ENCODE measurements at regions not wholly inside any gene's neighbourhood (a gene's known extent, or its start where the extent isn't known, plus 50 kb on each side); places are given as distances from the start of the nearest gene placed in this dataset.
"Not testable (repeated sequence)": the region's sequence is repeated elsewhere in the genome, so short reads cannot be mapped to it uniquely, and the experiment has no call there.

DNA sequence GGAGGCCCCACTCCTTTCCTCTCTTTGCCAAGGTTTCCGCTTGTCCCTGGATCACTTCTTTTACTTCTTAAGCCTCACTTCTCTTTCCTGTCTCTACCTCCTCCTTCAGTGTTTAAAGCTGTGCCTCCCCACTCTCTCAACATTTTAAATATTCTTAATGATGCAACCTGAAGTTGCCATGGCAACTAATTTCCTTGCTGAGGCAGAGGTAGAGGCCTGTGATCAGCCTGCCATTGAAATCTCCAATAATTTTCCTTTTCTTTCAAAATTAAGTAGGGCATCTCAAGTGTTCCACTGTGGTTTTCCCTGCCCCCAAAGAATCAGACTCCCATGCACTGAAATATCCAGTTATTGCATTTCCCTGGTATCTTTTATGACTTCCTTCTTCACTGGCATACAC, 108.6 kb upstream of the VRK1 start:
- no peak for DNase-seq

DNA sequence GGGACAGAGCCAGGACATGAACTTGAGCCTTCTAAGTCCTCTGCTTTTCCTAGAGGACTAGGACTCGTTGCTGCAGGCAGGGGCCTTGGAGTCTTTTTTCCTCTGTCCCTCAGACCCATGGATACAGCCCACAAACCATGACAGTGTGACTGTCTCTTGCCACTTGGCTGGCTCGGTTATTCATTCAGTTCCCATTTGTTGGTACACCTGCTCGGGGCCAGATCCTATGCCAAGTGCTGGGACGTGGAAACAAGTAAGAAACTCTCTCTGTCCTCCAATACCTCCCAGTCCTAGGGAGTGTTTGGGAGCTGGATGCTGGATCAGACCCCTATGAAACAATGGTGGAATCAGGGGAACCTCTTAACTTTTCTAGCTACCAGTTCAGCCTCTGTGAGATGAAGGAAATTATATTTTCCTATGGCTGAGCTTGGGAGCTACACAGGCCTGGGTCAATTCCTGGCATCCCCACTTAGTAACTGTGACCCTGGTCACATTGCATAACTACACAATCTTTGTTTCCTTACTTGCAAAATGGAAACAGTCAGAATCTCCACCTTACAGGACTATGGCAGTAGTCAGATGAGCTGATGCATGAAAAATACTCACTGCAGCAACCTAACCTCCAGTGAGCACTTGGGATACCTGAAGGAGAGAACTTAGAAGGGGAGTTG, 106.3 kb upstream of the VRK1 start:
- no peak for DNase-seq

DNA sequence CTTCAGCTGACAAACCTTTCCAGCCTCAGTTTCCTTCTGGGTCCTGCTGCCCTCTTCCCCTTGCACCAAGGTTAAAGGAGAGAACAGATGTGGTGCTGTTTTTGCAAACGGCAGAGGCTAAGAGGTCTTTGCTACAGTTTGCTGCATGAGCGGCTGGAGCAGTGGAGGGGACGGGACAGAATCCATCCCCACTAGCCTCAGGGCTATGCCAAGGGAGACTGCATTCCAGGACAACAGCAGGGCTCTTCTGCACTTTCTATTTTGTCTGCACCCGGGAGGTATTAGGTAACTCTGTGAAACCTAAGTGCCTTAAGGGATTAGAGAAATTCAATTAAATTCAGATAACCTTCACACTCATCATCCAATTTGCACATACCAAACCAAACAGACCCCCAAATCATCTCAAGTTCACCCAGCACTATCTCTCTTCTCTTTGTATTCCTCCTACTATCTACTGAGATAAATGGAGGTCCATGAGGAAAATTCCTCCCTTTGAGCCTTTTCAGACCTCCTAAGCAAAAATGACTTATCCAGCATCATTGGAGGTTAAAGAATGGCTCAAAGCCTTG, 103.8 kb upstream of the VRK1 start:
- DNase-seq, result no peak

DNA sequence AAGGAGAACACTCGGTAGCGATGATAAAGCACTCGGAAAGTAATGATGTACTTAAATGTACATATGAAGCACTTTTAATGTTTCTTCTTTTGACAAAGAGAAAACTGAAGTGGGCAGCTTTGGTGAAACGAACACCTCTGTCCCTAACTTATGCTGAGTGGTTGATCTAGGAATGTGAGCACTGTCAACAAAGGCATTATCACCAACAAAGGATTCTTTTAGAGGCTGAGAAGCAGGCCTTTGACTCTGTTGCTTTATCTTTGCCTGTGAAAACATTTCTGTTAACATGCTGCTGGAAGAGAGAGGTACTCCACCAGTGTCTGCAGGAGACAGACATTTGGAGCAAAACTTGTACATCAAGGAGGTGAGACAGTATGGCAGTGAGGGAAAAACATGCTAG, 103.2 kb upstream of the VRK1 start:
- no peak for DNase-seq

DNA sequence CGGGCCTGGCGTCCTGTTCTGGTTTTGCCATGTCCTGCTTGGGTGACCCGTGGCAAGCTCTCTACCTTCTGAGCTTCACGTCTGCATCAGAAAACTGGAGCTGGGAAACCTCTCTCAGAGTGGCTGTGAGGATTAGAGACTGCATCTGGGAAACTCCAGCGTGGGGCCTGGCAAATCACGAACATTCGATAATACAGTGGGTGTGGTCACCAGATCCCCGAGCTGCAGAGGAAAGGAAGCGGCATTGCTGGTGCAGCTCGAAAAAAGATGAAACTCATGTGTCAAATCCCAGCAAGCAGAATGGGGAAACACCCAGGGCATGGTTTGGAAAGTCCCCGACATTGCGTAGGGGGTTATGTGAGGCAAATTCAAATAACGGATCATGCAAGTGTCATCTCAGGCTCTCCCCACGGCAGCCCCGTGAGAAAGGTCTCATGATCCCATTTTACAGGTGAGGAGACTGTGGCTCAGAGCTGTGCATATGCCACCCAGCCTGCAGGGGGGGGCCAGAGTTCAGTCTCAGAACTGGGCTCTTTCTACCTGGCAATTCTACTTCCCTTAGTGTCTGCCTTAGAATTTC, 98.1 kb upstream of the VRK1 start:
- DNase-seq, result peak; percentile 67

DNA sequence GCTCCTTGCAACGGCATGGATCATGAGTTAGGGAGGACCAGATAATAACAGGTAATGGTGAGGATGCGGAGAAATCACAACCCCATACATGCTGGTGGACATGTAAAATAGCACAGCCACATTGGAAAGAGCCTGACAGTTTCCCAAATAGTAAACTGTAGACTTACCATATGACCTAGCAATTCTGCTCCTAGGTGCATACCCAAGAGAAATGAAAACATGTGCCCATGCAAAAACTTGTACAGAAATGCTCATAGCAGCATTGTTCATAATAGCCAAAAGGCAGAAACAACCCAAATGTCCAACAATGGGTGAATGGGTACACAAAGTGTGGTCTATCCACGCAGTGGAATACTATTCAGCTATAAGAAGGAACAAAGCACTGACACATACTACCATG, 97.5 kb upstream of the VRK1 start:
- no peak for DNase-seq

DNA sequence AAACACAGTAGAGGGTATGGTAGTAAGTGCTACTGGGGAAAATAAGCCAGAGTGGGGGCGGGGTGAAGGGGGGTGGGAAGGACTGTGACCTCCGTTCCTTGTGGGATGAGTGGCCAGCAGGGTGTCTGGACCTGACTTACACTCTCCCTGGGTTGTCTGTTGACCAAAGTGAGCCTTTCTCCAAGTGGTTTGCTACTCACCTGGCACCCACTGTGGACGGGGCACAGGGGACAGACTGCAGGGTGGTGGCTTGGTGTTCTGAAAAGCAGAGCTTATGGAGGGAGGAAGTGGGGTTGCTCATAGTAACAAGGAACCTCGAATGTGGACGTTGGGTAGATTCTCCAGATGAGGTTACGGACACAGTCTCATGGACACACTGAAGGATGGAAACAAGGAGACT, 94.4 kb upstream of the VRK1 start:
- DNase-seq, result no peak

DNA sequence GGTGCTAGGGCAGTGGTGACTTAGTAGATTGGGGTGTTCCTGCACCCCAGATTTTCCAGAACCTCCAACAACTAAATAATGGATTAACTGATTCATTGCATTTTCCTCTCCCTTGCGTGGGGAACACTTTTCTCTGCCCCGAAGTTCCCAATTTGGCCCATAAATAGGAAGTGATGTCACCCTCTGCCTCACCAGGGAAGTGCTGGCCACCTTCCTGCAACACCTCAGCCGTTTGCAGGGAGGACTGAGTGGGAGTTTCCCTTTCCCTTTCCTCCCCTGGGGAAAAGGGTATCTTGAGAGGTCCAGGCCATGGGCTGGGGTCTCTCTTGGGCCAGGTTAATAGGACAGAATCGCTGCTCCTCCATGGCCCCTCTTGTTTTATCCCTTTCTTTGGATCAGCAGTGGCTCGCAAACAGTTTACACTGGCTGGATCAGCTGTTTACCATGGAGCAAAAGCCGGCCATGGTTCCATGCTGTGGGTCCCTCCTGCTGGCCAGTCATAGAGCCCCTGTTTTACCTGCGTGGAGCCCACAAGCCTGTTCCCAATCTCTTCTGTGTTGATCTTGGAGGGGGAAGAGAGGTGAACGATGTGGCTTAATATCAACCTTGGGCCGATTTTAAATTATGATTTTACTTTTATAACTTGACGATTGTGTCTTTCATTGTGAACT, 91.6 kb upstream of the VRK1 start:
- no peak for DNase-seq

DNA sequence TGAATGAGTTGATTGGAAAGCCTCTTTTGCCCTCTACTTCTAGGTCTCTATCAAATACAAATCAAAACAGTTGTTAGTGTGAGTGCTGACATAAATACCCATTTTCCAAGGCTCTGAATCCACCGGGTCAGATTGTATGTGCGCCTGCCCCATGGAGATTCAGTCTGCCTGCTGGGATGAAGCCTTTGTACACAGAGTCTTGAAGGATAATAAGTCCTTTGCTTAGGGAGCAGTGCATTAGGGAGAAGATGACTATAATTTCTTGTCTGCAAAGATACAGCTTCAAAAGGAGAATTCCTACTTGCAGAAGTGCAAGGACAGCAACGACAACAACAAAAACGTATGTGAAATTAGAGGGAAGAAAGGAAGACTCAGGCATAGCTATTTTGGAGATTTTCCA, 90.3 kb upstream of the VRK1 start:
- DNase-seq, result no peak

DNA sequence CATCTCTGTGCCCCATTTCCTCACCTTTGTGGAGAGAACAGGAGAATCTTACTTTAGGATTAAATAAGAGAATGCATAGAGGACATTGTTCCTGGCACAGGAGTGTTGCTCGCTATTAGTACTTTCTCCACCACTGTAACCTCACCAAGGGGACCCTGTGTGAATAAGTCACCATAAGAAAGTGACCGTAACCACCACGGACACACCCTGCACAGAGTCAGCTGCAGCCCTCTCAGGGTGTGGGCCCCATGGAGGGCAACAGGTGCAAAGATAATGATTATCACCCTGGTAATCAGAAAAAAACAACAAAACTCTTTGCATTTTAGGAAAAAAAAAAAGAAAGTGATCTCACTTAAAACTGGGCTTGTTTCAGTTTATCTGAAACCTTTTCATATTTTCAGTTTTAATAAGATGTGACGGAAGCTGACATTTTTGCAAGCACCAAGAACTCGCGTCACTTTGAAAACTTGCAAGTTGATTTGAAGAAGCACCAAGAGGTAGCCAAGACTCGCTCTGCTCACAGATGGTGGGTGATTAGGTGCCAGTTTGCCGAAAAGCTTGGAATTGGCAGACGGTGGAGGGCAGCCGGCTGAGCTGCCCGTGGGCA, 87.0 kb upstream of the VRK1 start:
- DNase-seq, result no peak

DNA sequence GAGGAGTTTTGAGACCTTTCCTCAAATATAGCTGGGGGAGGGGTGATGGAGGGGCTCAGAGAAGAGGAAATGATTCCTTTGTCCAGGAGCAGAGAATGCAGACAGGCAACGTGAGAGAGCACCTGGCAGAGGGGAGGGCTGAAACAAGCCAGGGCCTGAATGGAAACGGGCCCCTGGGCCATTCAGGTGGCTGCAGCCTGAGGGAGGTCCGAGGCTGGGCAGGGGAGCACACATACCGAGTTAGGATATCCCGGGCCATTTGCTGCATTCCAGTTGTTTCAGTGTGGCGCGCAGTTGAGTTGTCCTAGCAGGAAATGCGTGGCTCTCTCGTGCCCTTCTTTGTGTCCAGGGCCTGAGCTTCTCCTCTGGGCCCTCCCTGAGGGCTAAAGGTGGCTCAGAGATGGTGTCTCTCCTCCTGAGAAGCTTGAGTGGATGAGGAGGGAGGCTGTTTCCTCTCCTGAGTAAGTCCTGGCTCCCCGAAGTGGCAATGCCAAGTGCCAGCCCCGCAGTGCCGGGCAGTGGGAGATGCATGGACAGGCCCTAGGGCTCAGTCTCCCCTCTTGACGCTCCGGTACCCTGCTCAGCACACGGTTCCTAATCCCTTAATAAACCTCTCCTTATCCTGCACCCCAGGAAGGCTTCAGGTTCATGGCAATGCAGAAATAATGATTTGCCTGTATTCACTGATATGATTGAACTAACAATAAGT, 85.5 kb upstream of the VRK1 start:
- DNase-seq, result peak; percentile 27

DNA sequence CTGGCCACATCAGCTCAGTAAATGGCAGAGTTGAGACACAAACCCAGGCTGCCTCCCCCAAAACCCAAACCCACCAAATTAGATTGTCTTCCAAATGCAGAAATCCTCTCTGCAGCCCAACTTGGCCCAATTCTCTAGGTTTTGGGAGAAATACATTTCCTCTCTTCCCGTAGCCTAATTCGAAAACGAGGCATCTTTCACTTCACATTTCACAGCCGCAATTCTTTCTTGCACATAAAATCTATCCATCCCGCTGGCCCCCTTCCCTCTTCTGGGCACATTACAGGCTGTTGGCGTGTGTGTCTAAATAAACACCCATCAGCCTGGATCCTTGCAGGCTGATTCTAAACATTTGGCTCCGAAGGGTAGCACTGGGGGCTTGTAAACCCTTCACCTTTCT, 83.8 kb upstream of the VRK1 start:
- peak; percentile 25 for DNase-seq

DNA sequence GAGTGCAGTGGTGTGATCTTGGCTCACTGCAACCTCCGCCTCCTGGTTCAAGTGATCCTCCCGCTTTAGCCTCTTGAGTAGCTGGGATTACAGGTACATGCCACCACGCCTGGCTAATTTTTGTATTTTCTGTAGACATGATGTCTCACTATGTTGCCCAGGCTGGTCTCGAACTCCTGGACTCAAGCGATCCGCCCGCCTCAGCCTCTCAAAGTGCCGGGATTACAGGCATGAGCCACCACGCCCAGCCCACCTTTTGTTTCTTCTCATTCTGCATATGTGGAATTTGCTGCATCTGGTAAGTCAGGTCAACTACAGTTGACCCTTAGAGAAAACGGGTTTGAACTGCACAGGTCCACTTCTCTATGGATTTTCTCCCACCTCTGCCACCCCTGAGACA, 82.6 kb upstream of the VRK1 start:
- peak; percentile 12 for DNase-seq

DNA sequence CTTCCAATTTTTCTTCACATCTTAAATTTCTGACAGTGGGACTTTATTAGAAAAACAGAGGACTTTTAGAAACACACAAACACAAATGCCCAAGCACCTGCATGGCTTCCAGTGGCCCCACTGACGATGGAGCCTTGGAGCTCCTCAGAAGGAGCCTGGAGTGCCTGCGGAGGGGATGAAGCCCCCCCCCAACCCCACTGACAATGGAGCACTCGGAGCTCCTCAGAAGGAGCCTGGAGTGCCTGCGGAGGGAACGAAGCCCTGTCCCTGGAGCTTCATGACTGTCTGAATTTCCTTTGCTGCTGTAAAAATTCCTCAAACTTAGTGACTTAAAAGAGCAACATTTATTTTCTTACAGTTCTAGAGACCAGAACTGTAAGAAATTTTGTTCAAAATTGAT, 80.1 kb upstream of the VRK1 start:
- DNase-seq, result no peak

DNA sequence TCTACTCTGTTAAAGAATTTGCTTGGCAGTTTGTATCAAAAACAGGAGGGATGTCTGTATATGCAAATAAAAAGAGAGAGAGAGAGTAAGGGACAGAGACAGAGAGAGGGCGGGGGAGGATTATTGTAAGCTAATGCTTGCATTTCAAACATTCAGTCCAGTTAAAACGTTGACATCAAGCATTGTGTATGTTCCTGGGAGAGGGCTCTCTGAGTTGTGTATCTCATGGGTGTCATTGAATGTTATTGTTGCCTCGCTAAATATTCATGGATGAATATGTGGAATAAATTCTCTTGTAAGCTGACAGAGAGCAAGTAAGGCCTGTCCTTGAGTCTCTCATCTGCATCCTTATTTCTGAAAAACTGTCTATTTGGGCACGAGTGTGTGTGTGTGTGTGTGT, 78.8 kb upstream of the VRK1 start:
- no peak for DNase-seq

DNA sequence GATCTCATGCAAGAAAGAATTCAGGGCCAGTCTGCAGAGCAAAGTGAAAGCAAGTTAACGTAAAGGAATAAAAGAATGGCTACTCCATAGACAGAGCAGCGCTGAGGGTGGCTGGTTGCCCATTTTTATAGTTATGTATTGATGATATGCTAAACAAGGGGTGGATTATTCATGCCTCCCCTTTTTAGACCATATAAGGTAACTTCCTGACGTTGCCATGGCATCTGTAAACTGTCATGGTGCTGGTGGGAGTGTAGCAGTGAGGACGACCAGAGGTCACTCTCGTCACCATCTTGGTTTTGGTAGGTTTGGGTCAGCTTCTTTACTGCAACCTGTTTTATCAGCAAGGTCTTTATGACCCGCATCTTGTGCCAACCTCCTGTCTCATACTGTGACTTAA, 76.5 kb upstream of the VRK1 start:
- not testable (repeated sequence) for DNase-seq

DNA sequence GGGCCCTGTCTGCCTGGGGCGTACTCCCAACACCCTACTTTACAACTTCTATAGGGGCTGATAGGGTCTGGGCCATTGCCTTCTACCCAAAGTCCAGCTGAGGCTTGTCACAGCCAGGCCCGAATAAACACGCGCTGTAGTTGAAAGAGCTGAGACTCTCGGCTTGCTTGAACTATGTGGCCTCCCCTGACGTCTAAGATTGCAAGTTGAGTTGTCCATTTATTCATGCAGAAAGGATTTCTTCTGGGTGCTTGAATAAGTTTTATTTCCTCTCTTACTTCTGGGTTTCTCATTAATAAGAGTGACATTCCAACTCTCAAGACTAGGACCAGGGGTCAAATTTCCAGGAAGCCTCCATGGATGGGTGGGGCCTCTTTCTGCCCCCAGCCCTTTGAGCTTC, 74.4 kb upstream of the VRK1 start:
- DNase-seq, result no peak

DNA sequence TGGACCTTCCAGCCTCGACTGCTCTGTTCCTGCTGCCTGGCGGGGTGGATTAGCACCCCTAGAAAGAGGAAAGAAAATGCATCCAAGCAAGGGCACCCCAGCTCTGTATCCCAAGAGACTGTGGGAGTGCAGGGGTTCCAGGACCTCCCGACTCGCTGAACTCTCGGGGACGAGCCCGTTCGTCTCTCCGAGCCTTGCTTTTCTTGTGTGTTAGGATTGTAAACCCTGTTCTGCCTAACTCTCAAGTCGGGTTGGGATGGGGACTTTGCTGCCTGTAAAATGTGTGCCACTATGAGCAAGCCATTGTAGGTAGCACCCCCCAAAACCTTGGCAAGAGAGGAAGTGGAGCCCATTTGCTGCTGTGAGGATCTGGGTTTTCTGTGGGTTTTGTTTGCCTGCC, 73.2 kb upstream of the VRK1 start:
- no peak for DNase-seq

DNA sequence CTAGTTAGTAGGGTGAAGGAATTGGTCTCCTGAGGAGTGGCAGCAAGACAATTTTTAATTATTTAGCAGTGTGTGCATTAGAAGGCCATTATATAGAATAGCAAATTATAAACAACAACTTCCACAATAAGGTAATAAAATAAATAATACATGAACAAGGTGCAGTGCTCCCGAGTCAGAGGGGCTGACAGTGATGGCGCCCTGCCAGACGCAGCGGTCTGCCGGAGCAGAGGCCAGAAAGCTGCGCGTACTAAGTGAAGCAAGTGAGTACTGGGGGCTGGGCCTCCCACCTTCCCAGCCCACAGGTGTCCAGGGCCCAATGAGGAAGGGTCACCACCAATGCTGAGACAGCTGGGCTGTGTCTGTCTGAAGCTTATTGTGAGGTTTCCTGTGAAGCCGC, 72.0 kb upstream of the VRK1 start:
- no peak for DNase-seq

DNA sequence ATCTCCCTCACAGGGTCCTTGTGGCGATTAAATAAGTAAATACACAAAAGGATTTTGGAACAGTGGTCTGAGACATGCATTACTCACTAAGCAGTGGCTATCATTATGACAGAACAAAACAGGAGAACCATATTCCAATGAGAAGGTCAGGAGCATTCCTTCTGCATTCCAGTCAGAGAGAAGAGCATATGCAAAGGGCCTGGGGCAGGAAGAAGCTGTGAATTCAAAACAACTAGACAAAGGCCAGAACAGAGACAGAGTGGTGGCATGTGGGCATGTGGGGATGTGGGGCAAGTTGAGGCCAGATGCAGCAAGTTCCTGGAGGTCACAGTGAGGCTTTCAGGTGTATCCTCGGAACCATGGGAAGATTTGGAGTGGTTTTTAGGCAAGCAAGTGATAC, 70.1 kb upstream of the VRK1 start:
- DNase-seq, result no peak

DNA sequence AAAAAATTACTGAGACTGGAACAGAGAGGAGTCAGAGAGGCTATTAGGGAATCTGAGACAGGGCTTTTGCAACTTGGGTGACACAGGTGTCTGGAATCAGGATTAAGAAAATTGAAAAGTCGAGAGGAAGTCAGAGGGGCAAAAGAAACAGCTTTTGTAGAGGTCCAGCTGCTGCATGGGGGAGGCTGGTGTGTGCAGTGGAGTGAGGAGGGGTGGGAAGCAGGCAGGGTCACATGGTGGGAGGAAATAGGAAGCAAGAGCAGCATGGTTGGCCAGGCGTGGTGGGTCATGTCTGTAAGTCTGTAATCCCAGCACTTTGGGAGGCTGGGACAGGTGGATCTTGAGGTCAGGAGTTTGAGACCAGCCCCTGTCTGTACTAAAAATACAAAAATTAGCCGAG, 69.7 kb upstream of the VRK1 start:
- no peak for DNase-seq

DNA sequence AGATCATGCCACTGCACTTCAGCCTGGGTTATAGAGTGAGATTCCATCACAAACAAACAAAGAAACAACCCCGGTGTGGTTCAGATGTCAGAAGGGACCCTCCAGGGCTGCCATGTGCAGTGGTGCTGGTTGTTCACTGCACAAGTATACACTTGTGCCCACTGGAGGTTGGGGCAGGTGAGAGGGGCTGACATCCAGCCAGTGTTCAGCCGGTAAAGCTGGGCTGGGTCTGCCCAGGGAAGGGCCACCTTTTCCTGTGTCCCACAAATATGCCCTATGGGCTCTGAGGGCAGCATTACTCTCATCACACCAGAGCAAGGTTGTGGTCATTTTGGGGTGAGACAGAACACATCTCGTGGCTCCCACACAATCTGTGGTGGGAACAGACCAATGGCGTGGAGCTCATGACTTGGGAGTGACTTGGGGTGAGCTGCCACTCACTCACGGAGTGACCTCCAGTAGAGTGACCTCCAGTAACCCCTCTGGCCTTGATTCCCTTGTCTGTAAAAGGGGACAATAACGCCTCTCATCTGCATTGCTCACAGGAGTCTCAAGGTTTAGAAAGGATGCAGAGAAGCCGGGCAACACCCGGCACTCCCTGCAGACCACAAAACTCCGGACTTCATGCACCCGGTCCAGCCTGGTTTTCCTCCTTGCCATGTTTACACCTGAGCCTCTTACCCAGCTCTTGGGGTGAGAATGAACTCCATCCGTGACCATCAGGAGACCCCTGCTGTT, 69.0 kb upstream of the VRK1 start:
- no peak for DNase-seq

DNA sequence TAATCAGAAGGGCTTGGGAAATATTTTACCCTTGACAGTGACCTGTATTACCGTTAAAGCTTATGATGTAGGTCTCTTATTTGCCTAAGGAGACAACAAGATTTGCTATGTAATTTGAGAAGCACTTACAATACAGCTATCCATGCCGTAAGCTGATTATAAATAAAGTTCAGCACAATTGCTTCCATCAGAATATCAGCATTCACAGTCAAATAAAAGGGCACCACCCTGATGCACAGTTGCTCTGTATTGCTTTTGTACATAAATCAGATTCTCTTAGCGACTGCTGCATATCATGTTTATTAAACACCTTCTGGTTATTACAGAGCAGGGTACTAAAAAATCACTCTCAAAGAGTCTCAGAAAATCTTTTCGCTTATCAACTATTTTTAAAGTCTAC, 67.3 kb upstream of the VRK1 start:
- DNase-seq, result no peak

All from activated effector memory CD4-positive, alpha-beta T cell treated with anti-CD3 and anti-CD28 coated beads, Interleukin-2, amount 50 U/mL, for 16 hours (primary cell).